ENCODE measurements at regions not wholly inside any gene's neighbourhood (a gene's known extent, or its start where the extent isn't known, plus 50 kb on each side); places are given as distances from the start of the nearest gene placed in this dataset.

DNA sequence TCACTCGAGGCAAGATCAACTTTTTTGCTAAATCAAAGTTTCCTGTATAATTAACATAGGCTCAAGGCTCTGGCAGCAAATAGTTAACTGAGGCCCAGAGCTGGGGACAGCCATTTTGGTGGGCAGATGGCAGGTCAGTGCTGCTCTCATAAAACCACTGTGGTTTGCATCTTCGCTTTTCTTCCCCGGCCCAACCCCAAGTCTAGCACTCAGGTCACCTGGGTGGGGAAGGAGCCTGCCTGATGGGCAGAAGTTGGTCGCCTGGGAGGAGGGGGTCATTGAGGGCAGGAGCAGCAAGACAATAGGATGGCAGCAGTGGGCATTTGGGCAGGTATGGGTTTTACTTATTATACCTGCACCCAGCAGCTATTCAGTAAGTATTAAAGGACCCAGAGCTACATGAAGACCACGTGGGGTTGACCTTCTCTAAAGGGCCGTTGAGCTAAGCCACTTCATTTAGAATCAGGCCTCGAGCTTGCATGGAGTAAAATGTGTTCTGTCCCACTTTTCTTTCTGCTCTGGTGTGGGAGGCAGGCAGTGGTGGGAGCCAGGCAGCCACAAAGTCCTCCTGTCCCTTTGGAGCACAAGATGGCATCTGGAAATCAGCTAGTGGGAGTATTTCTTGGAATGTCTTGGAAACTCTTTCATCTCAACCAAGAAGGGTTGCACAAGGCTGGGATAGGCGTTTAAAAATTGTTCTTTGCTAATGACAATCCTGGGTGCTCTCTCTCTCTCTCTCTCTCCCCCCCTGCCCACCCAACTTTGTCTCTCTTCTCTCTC lies 133.4 kb downstream of the SPAG6 start:
- TF ChIP-seq, protein P1, sequence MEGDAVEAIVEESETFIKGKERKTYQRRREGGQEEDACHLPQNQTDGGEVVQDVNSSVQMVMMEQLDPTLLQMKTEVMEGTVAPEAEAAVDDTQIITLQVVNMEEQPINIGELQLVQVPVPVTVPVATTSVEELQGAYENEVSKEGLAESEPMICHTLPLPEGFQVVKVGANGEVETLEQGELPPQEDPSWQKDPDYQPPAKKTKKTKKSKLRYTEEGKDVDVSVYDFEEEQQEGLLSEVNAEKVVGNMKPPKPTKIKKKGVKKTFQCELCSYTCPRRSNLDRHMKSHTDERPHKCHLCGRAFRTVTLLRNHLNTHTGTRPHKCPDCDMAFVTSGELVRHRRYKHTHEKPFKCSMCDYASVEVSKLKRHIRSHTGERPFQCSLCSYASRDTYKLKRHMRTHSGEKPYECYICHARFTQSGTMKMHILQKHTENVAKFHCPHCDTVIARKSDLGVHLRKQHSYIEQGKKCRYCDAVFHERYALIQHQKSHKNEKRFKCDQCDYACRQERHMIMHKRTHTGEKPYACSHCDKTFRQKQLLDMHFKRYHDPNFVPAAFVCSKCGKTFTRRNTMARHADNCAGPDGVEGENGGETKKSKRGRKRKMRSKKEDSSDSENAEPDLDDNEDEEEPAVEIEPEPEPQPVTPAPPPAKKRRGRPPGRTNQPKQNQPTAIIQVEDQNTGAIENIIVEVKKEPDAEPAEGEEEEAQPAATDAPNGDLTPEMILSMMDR (IDR thresholded peaks at IDR 0.05 in 4 of 5, conservative IDR thresholded peaks at IDR 0.05 in 1 of 5) = no peak
- TF ChIP-seq POLR2A (IDR thresholded peaks at IDR 0.05) = no peak

Data from gastrocnemius medialis (tissue), 4 donors.